Esophagus squamous epithelium (tissue), 4 donors: ENCODE measurements at regions not wholly inside any gene's neighbourhood (a gene's known extent, or its start where the extent isn't known, plus 50 kb on each side); places are given as distances from the start of the nearest gene placed in this dataset.

ENCODE experiments used
- CTCF ChIP-seq, 6 experiments: fragments of 450-650 bp in 4 of 6; fragments of 200-600 bp in 2 of 6; sonication (generic) in 2 of 6; IDR thresholded peaks; one replicate each; pipeline ENCODE4 v1.5.1; 2016 to 2019; ENCODE audit warnings: antibody characterized with exemption in 6 of 6, mild to moderate bottlenecking in 4 of 6, moderate library complexity in 4 of 6
- POLR2A ChIP-seq, 4 donors: fragments of 450-650 bp; IDR thresholded peaks; one replicate each; pipeline ENCODE4 v1.6.1; 2017; ENCODE audit warnings: antibody characterized with exemption in 4 of 4, mild to moderate bottlenecking in 4 of 4, moderate library complexity in 3 of 4

- TF ChIP-seq CTCF (IDR thresholded peaks at IDR 0.05): no peak
- TF ChIP-seq POLR2A (IDR thresholded peaks at IDR 0.05): no peak
These were observed 769.0 kb upstream of the ALG10B start for GRCh38 chr12:37547611-37548010.
